ENCODE measurements at regions not wholly inside any gene's neighbourhood (a gene's known extent, or its start where the extent isn't known, plus 50 kb on each side); places are given as distances from the start of the nearest gene placed in this dataset.

DNA sequence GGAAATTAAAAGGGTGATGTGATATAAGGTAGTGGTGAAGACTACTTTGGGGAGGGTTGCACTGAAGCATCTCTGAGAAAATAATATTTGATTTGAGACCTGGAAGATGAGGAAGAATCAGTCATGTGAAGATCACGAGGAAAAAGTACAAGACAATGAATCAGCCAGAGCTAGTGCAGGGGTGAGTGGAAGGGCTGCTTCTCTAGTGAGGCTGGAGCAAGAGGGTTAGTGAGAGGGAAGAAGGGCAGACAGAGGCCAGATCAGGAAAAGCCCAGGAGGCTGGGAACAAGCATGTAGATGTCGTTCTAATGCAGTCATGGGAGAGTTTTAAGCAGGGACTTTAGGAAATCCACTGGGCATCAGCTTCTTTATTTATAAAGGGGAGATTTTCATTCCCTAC, 504.2 kb upstream of the SALL1 start:
- H3K27ac ChIP-seq (ENCODE audit: low read depth in 2 of 2, low read length in 2 of 2): no peak overlapping the region
- no peak for FAIRE-seq

DNA sequence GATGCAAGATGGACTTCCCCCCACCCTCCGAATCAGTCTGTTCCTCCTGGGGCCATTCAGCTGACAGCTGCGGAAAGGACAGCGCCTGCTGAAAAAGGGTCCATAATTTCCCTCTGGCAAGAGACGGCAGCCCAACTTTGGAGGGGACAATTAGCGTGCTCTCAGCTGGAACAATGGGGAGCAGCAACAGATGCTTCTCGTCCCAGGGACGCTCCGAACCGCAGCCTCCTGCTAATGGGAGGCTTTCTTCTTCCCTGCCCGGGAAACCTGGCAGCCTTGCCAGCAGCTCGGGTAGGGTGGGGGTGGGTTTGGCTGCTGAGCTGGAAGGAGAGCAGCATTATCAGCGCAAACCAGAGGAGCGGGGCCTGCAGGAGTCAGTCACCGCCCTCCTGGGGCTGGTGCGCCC, 500.0 kb upstream of the SALL1 start:
- TF ChIP-seq, protein P1, sequence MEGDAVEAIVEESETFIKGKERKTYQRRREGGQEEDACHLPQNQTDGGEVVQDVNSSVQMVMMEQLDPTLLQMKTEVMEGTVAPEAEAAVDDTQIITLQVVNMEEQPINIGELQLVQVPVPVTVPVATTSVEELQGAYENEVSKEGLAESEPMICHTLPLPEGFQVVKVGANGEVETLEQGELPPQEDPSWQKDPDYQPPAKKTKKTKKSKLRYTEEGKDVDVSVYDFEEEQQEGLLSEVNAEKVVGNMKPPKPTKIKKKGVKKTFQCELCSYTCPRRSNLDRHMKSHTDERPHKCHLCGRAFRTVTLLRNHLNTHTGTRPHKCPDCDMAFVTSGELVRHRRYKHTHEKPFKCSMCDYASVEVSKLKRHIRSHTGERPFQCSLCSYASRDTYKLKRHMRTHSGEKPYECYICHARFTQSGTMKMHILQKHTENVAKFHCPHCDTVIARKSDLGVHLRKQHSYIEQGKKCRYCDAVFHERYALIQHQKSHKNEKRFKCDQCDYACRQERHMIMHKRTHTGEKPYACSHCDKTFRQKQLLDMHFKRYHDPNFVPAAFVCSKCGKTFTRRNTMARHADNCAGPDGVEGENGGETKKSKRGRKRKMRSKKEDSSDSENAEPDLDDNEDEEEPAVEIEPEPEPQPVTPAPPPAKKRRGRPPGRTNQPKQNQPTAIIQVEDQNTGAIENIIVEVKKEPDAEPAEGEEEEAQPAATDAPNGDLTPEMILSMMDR (IDR thresholded peaks at IDR 0.05; ENCODE audit: borderline replicate concordance, extremely low read depth, insufficient read depth): no peak
- Histone ChIP-seq H3K9me3 (ENCODE audit: control insufficient read depth in 2 of 3, insufficient read depth in 1 of 3, low read length in 3 of 3) (peaks cover 0 to 2% (median 0%) of the 10 kb centered on the region in 3 donors), H3K36me3 (ENCODE audit: control insufficient read depth in 2 of 3, insufficient read depth in 3 of 3, low read length in 3 of 3) (no peaks in the 10 kb centered on the region), H3K27me3 (ENCODE audit: control insufficient read depth, insufficient read depth, low read length) (no peaks in the 10 kb centered on the region), H3K27ac (ENCODE audit: low read depth in 2 of 2, low read length in 2 of 2) (no peak overlapping the region), H3K4me3 (ENCODE audit: low read length in 3 of 3) (no peak overlapping the region), H3K9ac (ENCODE audit: low read length in 3 of 3) (no peak overlapping the region), H3K4me1 (ENCODE audit: control insufficient read depth in 2 of 3, insufficient read depth in 2 of 3, low read depth in 1 of 3, low read length in 3 of 3) (no peaks in the 10 kb centered on the region)
- intact Hi-C loops (cut with DNase I): no loop called here
- FAIRE-seq: no peak
- DNase-seq: peak in 3 of 5 donors; percentile 19 to 42 (median 36)

More for the DNA sequence above, 504.2 kb upstream of the SALL1 start:
- Histone ChIP-seq H3K27me3 (ENCODE audit: control insufficient read depth, insufficient read depth, low read length) (no peaks in the 10 kb centered on the region), H3K4me3 (ENCODE audit: low read length in 3 of 3) (no peak overlapping the region), H3K9me3 (ENCODE audit: control insufficient read depth in 2 of 3, insufficient read depth in 1 of 3, low read length in 3 of 3) (peaks cover 0 to 3% (median 0%) of the 10 kb centered on the region in 3 donors), H3K9ac (ENCODE audit: low read length in 3 of 3) (no peak overlapping the region), H3K36me3 (ENCODE audit: control insufficient read depth in 2 of 3, insufficient read depth in 3 of 3, low read length in 3 of 3) (no peaks in the 10 kb centered on the region), H3K4me1 (ENCODE audit: control insufficient read depth in 2 of 3, insufficient read depth in 2 of 3, low read depth in 1 of 3, low read length in 3 of 3) (no peaks in the 10 kb centered on the region)
- intact Hi-C loops (cut with DNase I): no loop called here
- TF ChIP-seq, protein P1 (IDR thresholded peaks at IDR 0.05; ENCODE audit: borderline replicate concordance, extremely low read depth, insufficient read depth): no peak
- DNase-seq: no peak

DNA sequence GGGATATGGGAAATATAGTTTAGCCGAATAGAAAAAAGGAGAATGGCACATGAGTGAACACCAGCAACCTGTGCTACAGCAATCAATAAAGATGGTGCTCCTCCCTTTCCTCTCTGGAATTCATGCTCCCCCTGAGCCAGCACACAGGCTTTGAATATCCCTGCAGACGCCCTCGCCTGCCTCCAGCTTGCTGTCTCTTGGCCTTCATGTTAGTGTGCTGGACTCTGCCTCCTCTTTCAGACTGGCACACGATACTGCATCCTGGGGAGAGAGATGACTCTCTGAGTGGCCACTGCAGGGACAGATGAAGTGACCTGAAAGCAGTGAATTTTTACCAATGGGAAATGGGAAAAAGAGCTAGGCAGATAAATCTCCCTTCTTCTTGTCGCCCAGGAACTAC, 498.6 kb upstream of the SALL1 start:
- FAIRE-seq (no peak), DNase-seq (no peak)
- intact Hi-C loops (cut with DNase I): no loop called here
- peaks cover 0 to 2% (median 0%) of the 10 kb centered on the region in 3 donors for H3K9me3 ChIP-seq (ENCODE audit: control insufficient read depth in 2 of 3, insufficient read depth in 1 of 3, low read length in 3 of 3)
- no peak overlapping the region for H3K9ac ChIP-seq (ENCODE audit: low read length in 3 of 3)
- no peak overlapping the region for H3K27ac ChIP-seq (ENCODE audit: low read depth in 2 of 2, low read length in 2 of 2)
- H3K4me1 ChIP-seq (ENCODE audit: control insufficient read depth in 2 of 3, insufficient read depth in 2 of 3, low read depth in 1 of 3, low read length in 3 of 3): no peaks in the 10 kb centered on the region
- no peak overlapping the region for H3K4me3 ChIP-seq (ENCODE audit: low read length in 3 of 3)
- H3K36me3 ChIP-seq (ENCODE audit: control insufficient read depth in 2 of 3, insufficient read depth in 3 of 3, low read length in 3 of 3): no peaks in the 10 kb centered on the region
- TF ChIP-seq, protein P1 (IDR thresholded peaks at IDR 0.05; ENCODE audit: borderline replicate concordance, extremely low read depth, insufficient read depth): no peak
- H3K27me3 ChIP-seq (ENCODE audit: control insufficient read depth, insufficient read depth, low read length): no peaks in the 10 kb centered on the region

DNA sequence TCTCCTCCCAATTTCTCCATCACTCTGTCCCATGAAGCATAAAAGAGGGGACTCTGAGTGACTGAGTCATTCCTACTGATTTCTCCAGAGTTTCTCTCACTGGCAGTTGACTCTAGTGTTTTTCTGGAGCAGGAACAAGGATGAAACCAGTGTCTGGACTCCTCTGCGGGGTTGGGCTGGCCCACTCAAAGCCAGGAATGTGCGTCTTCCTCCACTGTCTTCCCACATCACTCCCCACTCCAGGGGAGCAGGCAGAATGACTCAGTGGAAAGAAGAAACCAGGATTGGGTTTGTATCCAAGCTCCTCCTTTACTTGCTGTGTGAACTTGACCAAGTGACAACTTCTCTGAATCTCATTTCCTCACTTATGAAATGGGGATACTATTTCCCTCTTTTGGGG, 497.5 kb upstream of the SALL1 start:
- Histone ChIP-seq H3K9me3 (ENCODE audit: control insufficient read depth in 2 of 3, insufficient read depth in 1 of 3, low read length in 3 of 3) (peaks cover 0 to 2% (median 0%) of the 10 kb centered on the region in 3 donors), H3K27me3 (ENCODE audit: control insufficient read depth, insufficient read depth, low read length) (no peaks in the 10 kb centered on the region), H3K9ac (ENCODE audit: low read length in 3 of 3) (no peak overlapping the region), H3K27ac (ENCODE audit: low read depth in 2 of 2, low read length in 2 of 2) (no peak overlapping the region), H3K4me1 (ENCODE audit: control insufficient read depth in 2 of 3, insufficient read depth in 2 of 3, low read depth in 1 of 3, low read length in 3 of 3) (no peaks in the 10 kb centered on the region), H3K36me3 (ENCODE audit: control insufficient read depth in 2 of 3, insufficient read depth in 3 of 3, low read length in 3 of 3) (no peaks in the 10 kb centered on the region), H3K4me3 (ENCODE audit: low read length in 3 of 3) (no peak overlapping the region)
- intact Hi-C loops (cut with DNase I): no loop called here
- FAIRE-seq (no peak), DNase-seq (no peak)
- TF ChIP-seq, protein P1 (IDR thresholded peaks at IDR 0.05; ENCODE audit: borderline replicate concordance, extremely low read depth, insufficient read depth): no peak
